ENCODE measurements at regions not wholly inside any gene's neighbourhood (a gene's known extent, or its start where the extent isn't known, plus 50 kb on each side); places are given as distances from the start of the nearest gene placed in this dataset.
"Not testable (repeated sequence)": the region's sequence is repeated elsewhere in the genome, so short reads cannot be mapped to it uniquely, and the experiment has no call there.

- H3K9me3 ChIP-seq (ENCODE audit: control insufficient read depth, low read depth, low read length): no peaks in the 10 kb centered on the region
- DNase-seq (ENCODE audit: low read depth, low spot score) (no peak), FAIRE-seq (no peak)
- H3K9me1 ChIP-seq (ENCODE audit: control insufficient read depth, extremely low read depth, insufficient read depth, low read length): no peaks in the 10 kb centered on the region
- no peak overlapping the region for H3K27ac ChIP-seq (ENCODE audit: control insufficient read depth, insufficient read depth, low read length)
- no peaks in the 10 kb centered on the region for H3K4me1 ChIP-seq (ENCODE audit: control insufficient read depth, extremely low read depth, insufficient read depth, low read length)
- H3K79me2 ChIP-seq (ENCODE audit: control insufficient read depth, insufficient read depth, low read length): no peaks in the 10 kb centered on the region
- dilution Hi-C loops (cut with MboI; ENCODE audit: extremely low pct_ligation_motif_present, low sequenced_read_pairs): no loop called here
- H4K20me1 ChIP-seq (ENCODE audit: control insufficient read depth, extremely low read depth, insufficient read depth, low read length): no peaks in the 10 kb centered on the region
- TF ChIP-seq EZH2 (IDR thresholded peaks at IDR 0.05; ENCODE audit: low read length) (no peak), CTCF (optimal IDR thresholded peaks at IDR 0.05 in 1 of 3, IDR thresholded peaks at IDR 0.05 in 1 of 3, conservative IDR thresholded peaks at IDR 0.05 in 1 of 3; ENCODE audit: extremely low read depth in 1 of 3, insufficient read depth in 2 of 3, low read length in 3 of 3) (no peak)
- no peak overlapping the region for H3K4me2 ChIP-seq (ENCODE audit: control insufficient read depth, extremely low read depth, insufficient read depth, low read depth, low read length)
- H2AFZ ChIP-seq (ENCODE audit: control insufficient read depth, low read length): no peak overlapping the region
- no peak overlapping the region for H3K4me3 ChIP-seq (ENCODE audit: control insufficient read depth in 2 of 3, extremely low read depth in 1 of 3, insufficient read depth in 2 of 3, low read depth in 1 of 3, low read length in 3 of 3)
- H3K36me3 ChIP-seq (ENCODE audit: control insufficient read depth in 2 of 2, extremely low read depth in 1 of 2, insufficient read depth in 2 of 2, low read length in 2 of 2): no peaks in the 10 kb centered on the region
- H3K27me3 ChIP-seq (ENCODE audit: control insufficient read depth, extremely low read depth, insufficient read depth, low read length): no peaks in the 10 kb centered on the region
- no peak overlapping the region for H3K9ac ChIP-seq (ENCODE audit: control insufficient read depth, extremely low read depth, insufficient read depth, low read length)
Measured at GRCh38 chr6:51007237-51007636, 188.6 kb downstream of the TFAP2B start.

- H3K9me3 ChIP-seq (ENCODE audit: control insufficient read depth, low read depth, low read length); H3K4me3 ChIP-seq (ENCODE audit: control insufficient read depth in 2 of 3, extremely low read depth in 1 of 3, insufficient read depth in 2 of 3, low read depth in 1 of 3, low read length in 3 of 3); H3K4me2 ChIP-seq (ENCODE audit: control insufficient read depth, extremely low read depth, insufficient read depth, low read depth, low read length); H3K27ac ChIP-seq (ENCODE audit: control insufficient read depth, insufficient read depth, low read length); H3K79me2 ChIP-seq (ENCODE audit: control insufficient read depth, insufficient read depth, low read length); DNase-seq (ENCODE audit: low read depth, low spot score); H2AFZ ChIP-seq (ENCODE audit: control insufficient read depth, low read length); dilution Hi-C loops (cut with MboI; ENCODE audit: extremely low pct_ligation_motif_present, low sequenced_read_pairs); H4K20me1 ChIP-seq (ENCODE audit: control insufficient read depth, extremely low read depth, insufficient read depth, low read length); H3K36me3 ChIP-seq (ENCODE audit: control insufficient read depth in 2 of 2, extremely low read depth in 1 of 2, insufficient read depth in 2 of 2, low read length in 2 of 2); H3K9me1 ChIP-seq (ENCODE audit: control insufficient read depth, extremely low read depth, insufficient read depth, low read length); H3K4me1 ChIP-seq (ENCODE audit: control insufficient read depth, extremely low read depth, insufficient read depth, low read length); FAIRE-seq; H3K27me3 ChIP-seq (ENCODE audit: control insufficient read depth, extremely low read depth, insufficient read depth, low read length); H3K9ac ChIP-seq (ENCODE audit: control insufficient read depth, extremely low read depth, insufficient read depth, low read length): not testable (repeated sequence)
Measured at GRCh38 chr6:51008693-51009092, 190.0 kb downstream of the TFAP2B start.

- H3K9me3 ChIP-seq (ENCODE audit: control insufficient read depth, low read depth, low read length): no peaks in the 10 kb centered on the region
- FAIRE-seq: no peak
- dilution Hi-C loops (cut with MboI; ENCODE audit: extremely low pct_ligation_motif_present, low sequenced_read_pairs): no loop called here
- no peaks in the 10 kb centered on the region for H4K20me1 ChIP-seq (ENCODE audit: control insufficient read depth, extremely low read depth, insufficient read depth, low read length)
- no peak overlapping the region for H3K27ac ChIP-seq (ENCODE audit: control insufficient read depth, insufficient read depth, low read length)
- H3K79me2 ChIP-seq (ENCODE audit: control insufficient read depth, insufficient read depth, low read length): no peaks in the 10 kb centered on the region
- no peaks in the 10 kb centered on the region for H3K9me1 ChIP-seq (ENCODE audit: control insufficient read depth, extremely low read depth, insufficient read depth, low read length)
- no peak overlapping the region for H3K9ac ChIP-seq (ENCODE audit: control insufficient read depth, extremely low read depth, insufficient read depth, low read length)
- no peak overlapping the region for H2AFZ ChIP-seq (ENCODE audit: control insufficient read depth, low read length)
- H3K36me3 ChIP-seq (ENCODE audit: control insufficient read depth in 2 of 2, extremely low read depth in 1 of 2, insufficient read depth in 2 of 2, low read length in 2 of 2): no peaks in the 10 kb centered on the region
- TF ChIP-seq EZH2 (IDR thresholded peaks at IDR 0.05; ENCODE audit: low read length): no peak
- no peak for TF ChIP-seq CTCF (optimal IDR thresholded peaks at IDR 0.05 in 1 of 3, IDR thresholded peaks at IDR 0.05 in 1 of 3, conservative IDR thresholded peaks at IDR 0.05 in 1 of 3; ENCODE audit: extremely low read depth in 1 of 3, insufficient read depth in 2 of 3, low read length in 3 of 3)
- H3K4me2 ChIP-seq (ENCODE audit: control insufficient read depth, extremely low read depth, insufficient read depth, low read depth, low read length): no peak overlapping the region
- H3K4me3 ChIP-seq (ENCODE audit: control insufficient read depth in 2 of 3, extremely low read depth in 1 of 3, insufficient read depth in 2 of 3, low read depth in 1 of 3, low read length in 3 of 3): no peak overlapping the region
- DNase-seq (ENCODE audit: low read depth, low spot score): no peak
- H3K4me1 ChIP-seq (ENCODE audit: control insufficient read depth, extremely low read depth, insufficient read depth, low read length): no peaks in the 10 kb centered on the region
- H3K27me3 ChIP-seq (ENCODE audit: control insufficient read depth, extremely low read depth, insufficient read depth, low read length): no peaks in the 10 kb centered on the region
Measured at GRCh38 chr6:51013376-51013775, 194.7 kb downstream of the TFAP2B start.

All from keratinocyte (primary cell).